GM12878 (cell line): ENCODE measurements at regions not wholly inside any gene's neighbourhood (a gene's known extent, or its start where the extent isn't known, plus 50 kb on each side); places are given as distances from the start of the nearest gene placed in this dataset.

Experiments
- EP300 ChIP-seq, 2 experiments: fragments of 150-350 bp in 1 of 2; IDR thresholded peaks; 2 replicates each; pipeline ENCODE4 v1.6.1; 2011 to 2012; ENCODE audit warnings: low read depth in 2 of 2, low read length in 2 of 2, borderline replicate concordance in 1 of 2, improper control_type of control experiment in 1 of 2, inconsistent platforms in 1 of 2; ENCODE audit not compliant: control insufficient read depth in 1 of 2
- FOXM1 ChIP-seq: IDR thresholded peaks from 2 replicates; pipeline ENCODE4 v1.6.1; 2012; ENCODE audit warnings: low read depth, mild to moderate bottlenecking, inconsistent platforms, low read length, moderate library complexity
- MYB ChIP-seq: fragments of 150-350 bp; IDR thresholded peaks from 2 replicates; pipeline ENCODE4 v1.6.1; 2014; ENCODE audit warnings: mild to moderate bottlenecking, low read depth, low read length, borderline replicate concordance
- PBX3 ChIP-seq: IDR thresholded peaks from 2 replicates; pipeline ENCODE4 v1.6.1; 2011; ENCODE audit warnings: mild to moderate bottlenecking, low read depth, low read length, moderate library complexity; ENCODE audit not compliant: insufficient replicate concordance
- POLR2A ChIP-seq: IDR thresholded peaks from 2 replicates; pipeline ENCODE4 v1.6.1; 2011; ENCODE audit warnings: low read depth, mild to moderate bottlenecking, low read length
- SP1 ChIP-seq: IDR thresholded peaks from one replicate; pipeline ENCODE4 v1.6.1; 2011; ENCODE audit warnings: low read depth, low read length
- ZBTB11 ChIP-seq: fragments of 450-650 bp; formaldehyde crosslinking; IDR thresholded peaks from 2 replicates; pipeline ENCODE4 v1.5.0; 2022; ENCODE audit warnings: mild to moderate bottlenecking, missing genetic modification characterization
- ZNF274 ChIP-seq: IDR thresholded peaks from one replicate; pipeline ENCODE4 v1.8.0; 2011; ENCODE audit not compliant: insufficient read length, insufficient read depth

- TF ChIP-seq SP1 (no peak), POLR2A (no peak), PBX3 (no peak), FOXM1 (no peak), ZNF274 (no peak), ZBTB11 (no peak), EP300 (IDR thresholded peaks at IDR 0.05; ENCODE audit: borderline replicate concordance in 1 of 2, control insufficient read depth in 1 of 2, low read depth in 2 of 2, low read length in 2 of 2) (no peak), MYB (no peak)
These were observed 435.5 kb downstream of the TCERG1L start for GRCh38 chr10:130875897-130876472.
